Esophagus muscularis mucosa (tissue), 4 donors: ENCODE measurements at regions not wholly inside any gene's neighbourhood (a gene's known extent, or its start where the extent isn't known, plus 50 kb on each side); places are given as distances from the start of the nearest gene placed in this dataset.

Experiments
- DNase-seq: peaks from one replicate; pipeline ENCODE4 v3.0.0-alpha.2; 2017; ENCODE audit errors: extremely low spot score
- H3K27ac ChIP-seq, 4 donors: fragments of 200-600 bp; sonication (generic); replicated peaks in 1 of 4; 1 replicate in 3 of 4; 2 replicates in 1 of 4; pipeline ENCODE4 v1.5.1; 2016 to 2019; ENCODE audit warnings: mild to moderate bottlenecking in 1 of 4
- H3K27me3 ChIP-seq, 4 donors: fragments of 200-600 bp; sonication (generic); one replicate each; pipeline versions ENCODE4 v1.5.1 to v1.6.0; 2016 to 2019
- H3K36me3 ChIP-seq, 4 donors: fragments of 200-600 bp; sonication (generic); one replicate each; pipeline ENCODE4 v1.5.1; 2016 to 2019
- H3K4me1 ChIP-seq, 4 donors: fragments of 200-600 bp; sonication (generic); one replicate each; pipeline ENCODE4 v1.5.1; 2016 to 2019
- H3K4me3 ChIP-seq, 4 donors: fragments of 200-600 bp; sonication (generic); 1 replicate in 2 of 4; 2 replicates in 2 of 4; pipeline ENCODE4 v1.5.1; 2016 to 2019; ENCODE audit warnings: mild to moderate bottlenecking in 4 of 4, moderate library complexity in 1 of 4
- H3K9me3 ChIP-seq, 4 donors: fragments of 200-600 bp; sonication (generic); 1 replicate in 3 of 4; 2 replicates in 1 of 4; pipeline ENCODE4 v1.5.1; 2016 to 2019
- EP300 ChIP-seq: sonication (generic); formaldehyde crosslinking; IDR thresholded peaks from one replicate; pipeline ENCODE4 v1.6.1; 2017; ENCODE audit warnings: antibody characterized with exemption
- POLR2A ChIP-seq: fragments of 450-650 bp; IDR thresholded peaks from one replicate; pipeline ENCODE4 v1.6.1; 2017; ENCODE audit warnings: antibody characterized with exemption, moderate library complexity, mild to moderate bottlenecking, low read depth
- POLR2AphosphoS5 ChIP-seq, 2 donors: sonication (generic); formaldehyde crosslinking; IDR thresholded peaks; one replicate each; pipeline ENCODE4 v1.6.1; 2017; ENCODE audit warnings: antibody characterized with exemption in 2 of 2
- WGBS: methylation state at CpG from one replicate; pipeline ENCODE4 v1.1.5; 2018; 5-methylcytosine and 5-hydroxymethylcytosine counted together
- intact Hi-C: fragments of 100-400 bp; cut with DNase I; formaldehyde crosslinking; loops from one replicate; pipeline ENCODE4 v1.15.1; 2023
- TF ChIP-seq, protein P1 (sequence below), 3 experiments: fragments of 200-600 bp in 2 of 3; fragments of 450-650 bp in 1 of 3; sonication (generic) in 2 of 3; IDR thresholded peaks; one replicate each; pipeline ENCODE4 v1.5.1; 2017 to 2019; ENCODE audit warnings: antibody characterized with exemption in 3 of 3, mild to moderate bottlenecking in 2 of 3, moderate library complexity in 1 of 3

DNA sequence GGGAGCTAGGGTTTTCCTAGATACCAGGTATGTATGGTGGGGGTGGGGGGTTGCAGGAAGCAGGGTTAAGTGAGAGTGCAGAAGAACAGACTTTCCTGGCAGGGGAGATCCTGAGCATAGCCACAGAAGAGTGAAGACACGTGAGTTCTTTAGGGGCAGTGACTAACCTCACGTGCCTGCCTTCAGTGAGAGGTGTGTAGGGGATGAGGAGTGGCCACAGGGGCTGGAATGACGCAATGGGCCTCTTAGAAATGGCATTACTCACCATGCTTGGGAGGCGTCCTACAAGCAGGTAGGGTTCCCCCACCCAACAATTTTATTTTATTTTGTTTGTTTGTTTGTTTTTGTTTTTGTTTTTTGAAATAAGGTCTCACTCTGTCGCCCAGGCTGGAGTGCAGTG lies 698.6 kb upstream of the NRP1 start:
- peaks cover 0 to 3% (median 0%) of the 10 kb centered on the region in 4 donors for H3K9me3 ChIP-seq
- H3K36me3 ChIP-seq, result no peaks in the 10 kb centered on the region
- no peak overlapping the region for H3K27ac ChIP-seq
- intact Hi-C loops, result no loop called here
- DNase-seq, result no peak
- 89% methylated on average over 5 of the region's 5 CpGs for WGBS
- TF ChIP-seq POLR2A (no peak), EP300 (no peak), POLR2AphosphoS5 (IDR thresholded peaks at IDR 0.05) (no peak)
- TF ChIP-seq, protein P1, sequence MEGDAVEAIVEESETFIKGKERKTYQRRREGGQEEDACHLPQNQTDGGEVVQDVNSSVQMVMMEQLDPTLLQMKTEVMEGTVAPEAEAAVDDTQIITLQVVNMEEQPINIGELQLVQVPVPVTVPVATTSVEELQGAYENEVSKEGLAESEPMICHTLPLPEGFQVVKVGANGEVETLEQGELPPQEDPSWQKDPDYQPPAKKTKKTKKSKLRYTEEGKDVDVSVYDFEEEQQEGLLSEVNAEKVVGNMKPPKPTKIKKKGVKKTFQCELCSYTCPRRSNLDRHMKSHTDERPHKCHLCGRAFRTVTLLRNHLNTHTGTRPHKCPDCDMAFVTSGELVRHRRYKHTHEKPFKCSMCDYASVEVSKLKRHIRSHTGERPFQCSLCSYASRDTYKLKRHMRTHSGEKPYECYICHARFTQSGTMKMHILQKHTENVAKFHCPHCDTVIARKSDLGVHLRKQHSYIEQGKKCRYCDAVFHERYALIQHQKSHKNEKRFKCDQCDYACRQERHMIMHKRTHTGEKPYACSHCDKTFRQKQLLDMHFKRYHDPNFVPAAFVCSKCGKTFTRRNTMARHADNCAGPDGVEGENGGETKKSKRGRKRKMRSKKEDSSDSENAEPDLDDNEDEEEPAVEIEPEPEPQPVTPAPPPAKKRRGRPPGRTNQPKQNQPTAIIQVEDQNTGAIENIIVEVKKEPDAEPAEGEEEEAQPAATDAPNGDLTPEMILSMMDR (IDR thresholded peaks at IDR 0.05), result no peak
- H3K27me3 ChIP-seq, result no peaks in the 10 kb centered on the region
- peaks cover 4 to 14% (median 14%) of the 10 kb centered on the region in 4 donors for H3K4me1 ChIP-seq
- H3K4me3 ChIP-seq, result no peak overlapping the region

DNA sequence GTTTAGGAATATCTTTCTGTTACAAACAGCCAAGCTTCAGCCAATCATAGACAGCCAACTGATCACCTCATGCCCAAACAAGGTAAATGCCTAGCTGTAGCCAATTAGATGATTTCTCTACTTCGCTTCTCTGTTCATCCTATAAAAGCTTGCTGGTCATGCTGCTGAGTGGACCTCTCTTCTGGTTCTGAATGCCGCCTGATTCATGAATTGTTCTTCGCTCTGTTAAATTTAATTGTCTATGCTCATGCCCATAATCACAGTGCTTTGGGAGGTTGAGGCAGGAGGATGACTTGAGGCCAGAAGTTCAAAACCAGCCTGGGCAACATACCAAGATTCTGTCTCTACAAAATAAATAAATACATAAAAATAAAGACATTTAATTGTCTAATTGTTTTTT lies 698.1 kb upstream of the NRP1 start:
- 100% methylated on average over 3 of the region's 3 CpGs for WGBS
- H3K4me3 ChIP-seq, result no peak overlapping the region
- TF ChIP-seq, protein P1 (IDR thresholded peaks at IDR 0.05), result no peak
- TF ChIP-seq POLR2A (no peak), POLR2AphosphoS5 (IDR thresholded peaks at IDR 0.05) (no peak), EP300 (no peak)
- H3K9me3 ChIP-seq, result peaks cover 0 to 3% (median 0%) of the 10 kb centered on the region in 4 donors
- H3K27ac ChIP-seq, result no peak overlapping the region
- H3K27me3 ChIP-seq, result no peaks in the 10 kb centered on the region
- no peak for DNase-seq
- H3K4me1 ChIP-seq, result peaks cover 4 to 14% (median 14%) of the 10 kb centered on the region in 4 donors
- intact Hi-C loops, result no loop called here
- no peaks in the 10 kb centered on the region for H3K36me3 ChIP-seq

DNA sequence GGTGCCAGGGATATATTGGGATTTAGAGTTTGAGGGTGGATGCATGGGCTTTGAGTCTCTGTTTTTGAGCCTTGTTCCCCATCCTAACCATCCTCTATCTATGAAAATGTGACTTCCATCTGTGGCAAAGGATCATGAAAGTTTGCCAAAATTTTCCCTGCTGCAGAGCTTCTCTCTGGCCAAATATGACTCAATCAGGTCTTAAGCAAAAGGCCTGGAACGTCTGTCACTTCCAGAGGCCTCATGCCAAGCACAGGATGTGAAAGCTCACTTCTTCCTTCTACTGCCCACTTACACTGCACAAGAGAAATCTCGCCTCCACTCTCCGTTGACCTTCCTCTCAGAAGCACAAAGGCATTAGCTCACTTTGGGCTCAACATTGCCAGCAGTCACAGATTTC lies 696.9 kb upstream of the NRP1 start:
- intact Hi-C loops, result no loop called here
- 44% methylated on average over 3 of the region's 3 CpGs for WGBS
- no peak overlapping the region for H3K4me3 ChIP-seq
- no peak overlapping the region for H3K27ac ChIP-seq
- peak; percentile 95 for DNase-seq
- H3K27me3 ChIP-seq, result no peaks in the 10 kb centered on the region
- no peaks in the 10 kb centered on the region for H3K36me3 ChIP-seq
- TF ChIP-seq, protein P1 (IDR thresholded peaks at IDR 0.05), result no peak
- no peak for TF ChIP-seq EP300
- TF ChIP-seq POLR2AphosphoS5 (IDR thresholded peaks at IDR 0.05), result peak in 1 of 2 donors; percentile 39
- no peak for TF ChIP-seq POLR2A
- H3K9me3 ChIP-seq, result peaks cover 0 to 3% (median 0%) of the 10 kb centered on the region in 4 donors
- peaks cover 4 to 14% (median 14%) of the 10 kb centered on the region in 4 donors for H3K4me1 ChIP-seq

DNA sequence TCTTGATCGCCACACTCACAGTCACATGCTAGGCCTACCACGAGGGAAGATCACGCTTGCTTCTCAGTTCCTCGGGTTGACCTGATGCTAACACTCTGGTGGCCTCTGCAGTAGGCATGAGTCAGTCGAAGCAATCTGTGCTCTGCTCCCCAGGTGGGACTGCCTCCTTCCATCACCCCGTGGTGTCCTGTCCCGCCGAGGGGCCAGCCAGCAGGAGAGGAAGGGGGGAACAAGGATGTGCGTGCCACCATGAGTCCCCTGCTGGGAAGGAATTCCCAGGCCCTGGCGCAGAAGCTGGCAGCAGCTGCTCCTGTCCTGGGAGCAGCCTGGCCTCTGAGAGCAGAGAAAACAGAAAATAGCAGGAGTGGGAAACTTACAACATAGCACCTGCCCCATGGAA lies 695.0 kb upstream of the NRP1 start:
- Histone ChIP-seq H3K27me3 (no peaks in the 10 kb centered on the region), H3K36me3 (no peaks in the 10 kb centered on the region), H3K27ac (no peak overlapping the region), H3K4me3 (no peak overlapping the region), H3K9me3 (no peaks in the 10 kb centered on the region), H3K4me1 (peaks cover 4 to 23% (median 21%) of the 10 kb centered on the region in 4 donors)
- intact Hi-C loops, result no loop called here
- 92% methylated on average over 9 of the region's 10 CpGs for WGBS
- TF ChIP-seq EP300 (no peak), POLR2AphosphoS5 (IDR thresholded peaks at IDR 0.05) (no peak), POLR2A (no peak)
- TF ChIP-seq, protein P1 (IDR thresholded peaks at IDR 0.05), result no peak
- no peak for DNase-seq

DNA sequence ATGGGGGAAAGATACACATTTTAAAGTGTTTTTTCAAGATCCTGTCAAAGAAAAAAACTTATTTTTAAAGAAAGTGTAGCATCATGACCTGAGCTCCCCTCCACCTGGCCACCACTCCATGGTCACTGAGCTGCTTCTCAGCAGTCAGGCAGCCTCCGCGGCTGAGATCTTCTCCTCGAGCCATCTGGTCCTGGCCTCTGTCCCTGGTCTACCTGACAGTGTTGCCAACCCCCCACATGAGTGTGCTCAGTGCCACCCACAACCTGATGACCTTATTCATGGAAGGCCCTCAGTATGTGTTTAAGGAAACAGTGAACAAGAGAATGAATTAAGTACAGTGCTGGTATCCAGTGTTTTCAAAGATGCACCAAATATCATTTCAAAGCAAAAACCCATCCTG lies 694.5 kb upstream of the NRP1 start:
- H3K27me3 ChIP-seq, result no peaks in the 10 kb centered on the region
- intact Hi-C loops, result no loop called here
- WGBS, result 93% methylated on average over 3 of the region's 3 CpGs
- no peak for TF ChIP-seq EP300
- H3K4me3 ChIP-seq, result no peak overlapping the region
- peaks cover 4 to 26% (median 22%) of the 10 kb centered on the region in 4 donors for H3K4me1 ChIP-seq
- H3K27ac ChIP-seq, result no peak overlapping the region
- DNase-seq, result no peak
- H3K36me3 ChIP-seq, result no peaks in the 10 kb centered on the region
- H3K9me3 ChIP-seq, result no peaks in the 10 kb centered on the region
